Endothelial cell of hepatic sinusoid (primary cell): ENCODE measurements at regions not wholly inside any gene's neighbourhood (a gene's known extent, or its start where the extent isn't known, plus 50 kb on each side); places are given as distances from the start of the nearest gene placed in this dataset.

Experiments used
- in situ Hi-C: cut with HindIII; loops from 2 replicates; pipeline ENCODE4 v1.10.0; 2017; ENCODE audit warnings: low sequenced_read_pairs

DNA sequence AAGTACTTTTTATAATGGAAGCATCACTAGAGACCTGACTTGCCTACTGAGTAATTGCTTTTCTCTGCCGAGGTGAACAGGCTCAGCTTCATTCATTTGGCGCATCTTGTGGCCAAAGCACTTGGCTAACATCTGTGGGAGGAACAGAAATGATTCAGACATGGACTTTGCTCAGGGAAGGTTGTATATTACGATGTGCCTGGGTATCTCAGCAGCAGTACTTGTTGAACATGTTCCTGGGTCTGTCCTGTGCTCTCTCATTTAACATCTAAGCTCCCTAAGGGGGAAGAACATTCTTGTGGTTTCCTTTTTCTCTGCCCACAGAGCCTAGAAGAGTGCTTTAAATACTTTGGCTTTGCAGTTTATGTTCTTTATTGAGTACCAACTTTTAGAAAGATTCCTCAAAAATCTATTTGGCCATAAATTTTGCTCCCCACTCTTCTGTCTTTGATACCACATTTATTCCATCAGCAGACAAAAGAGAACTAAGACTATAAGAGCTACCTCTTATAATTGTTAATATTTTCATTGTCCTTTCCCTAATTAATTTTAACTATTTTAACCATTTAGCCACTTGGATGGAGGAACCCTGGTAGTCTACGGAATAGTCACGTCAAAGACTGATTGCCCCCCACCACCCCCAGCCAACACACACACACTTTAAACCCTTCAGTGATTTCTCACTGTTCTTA is 101.2 kb upstream of the EGLN3 start:
- in situ Hi-C loops: no loop called here

GRCh38 chr14:34050606-34051005 is 99.7 kb upstream of the EGLN3 start:
- in situ Hi-C loops: no loop called here

DNA sequence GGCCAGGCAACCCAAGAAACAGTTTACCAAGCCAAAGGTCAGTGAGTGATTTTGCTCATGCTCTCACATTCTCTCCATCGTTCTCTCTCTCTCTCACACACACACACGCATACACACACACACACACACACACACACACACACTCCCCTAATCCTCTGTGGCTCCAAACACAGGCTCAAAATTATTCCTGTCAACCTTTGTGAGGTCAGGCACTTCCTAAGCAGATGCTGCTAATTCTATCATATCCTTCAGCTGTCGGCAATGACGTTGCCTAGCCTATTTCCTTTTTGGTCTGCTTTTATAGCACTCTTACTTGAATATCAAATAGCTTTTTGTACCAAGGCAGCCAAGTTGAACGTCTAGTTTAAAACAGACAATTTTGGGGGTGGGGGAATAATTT is 98.9 kb upstream of the EGLN3 start:
- in situ Hi-C loops: loop anchor here (5.0 kb wide), 1 partner anchor 48 kb away; no protein-coding TSS in a partner anchor

DNA sequence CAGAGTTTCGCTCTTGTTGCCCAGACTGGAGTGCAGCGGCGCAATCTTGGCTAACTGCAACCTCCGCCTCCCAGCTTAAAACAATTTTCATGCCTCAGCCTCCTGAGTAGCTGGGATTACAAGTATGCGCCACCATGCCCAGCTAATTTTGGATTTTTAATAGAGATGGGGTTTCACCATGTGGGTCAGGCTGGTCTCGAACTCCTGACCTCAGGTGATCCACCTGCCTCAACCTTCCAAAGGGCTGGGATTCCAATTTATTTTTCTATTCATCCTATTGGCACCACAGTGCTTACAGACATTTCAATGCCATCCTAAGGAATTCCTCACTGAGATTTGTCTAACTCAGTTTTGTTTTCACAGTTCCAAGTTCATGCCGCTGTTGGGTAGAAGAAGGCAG is 98.3 kb upstream of the EGLN3 start:
- in situ Hi-C loops: loop anchor here (5.0 kb wide), 1 partner anchor 48 kb away; no protein-coding TSS in a partner anchor

DNA sequence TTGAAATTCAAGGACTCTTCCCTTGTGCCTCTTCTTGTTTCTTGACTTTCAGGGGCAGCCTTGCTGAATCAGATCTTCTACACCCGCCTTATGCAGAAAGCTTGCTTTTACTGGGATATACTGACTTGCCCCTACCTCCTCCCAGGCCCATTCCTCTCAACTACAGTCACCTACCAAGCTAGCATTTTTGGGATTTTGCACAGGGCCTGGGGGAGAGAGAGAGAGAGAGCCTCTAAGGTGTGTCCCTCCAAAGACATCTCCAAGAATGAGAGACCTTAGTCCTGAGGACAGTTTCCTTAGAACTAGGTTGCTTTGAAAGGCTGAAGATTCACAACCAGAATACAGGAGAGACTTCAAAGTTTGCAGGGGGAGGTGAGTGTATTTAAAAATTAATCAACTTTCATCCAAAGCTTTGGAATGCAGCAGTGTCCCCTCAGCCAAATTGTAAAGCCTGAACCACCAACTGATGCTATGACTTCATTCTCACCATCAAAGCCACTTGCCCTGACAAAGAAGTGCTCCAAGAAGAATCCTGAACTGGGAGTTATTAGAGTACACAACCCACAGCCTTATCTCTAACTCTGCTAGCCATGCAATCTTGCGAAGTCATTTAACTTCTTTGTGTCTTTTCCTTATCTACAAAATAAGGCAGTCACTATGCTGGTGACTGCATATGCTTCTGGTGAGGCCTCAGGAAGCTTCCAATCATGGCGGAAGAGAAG is 96.1 kb upstream of the EGLN3 start:
- in situ Hi-C loops: loop anchor here (5.0 kb wide), 1 partner anchor 50 kb away; no protein-coding TSS in a partner anchor

DNA sequence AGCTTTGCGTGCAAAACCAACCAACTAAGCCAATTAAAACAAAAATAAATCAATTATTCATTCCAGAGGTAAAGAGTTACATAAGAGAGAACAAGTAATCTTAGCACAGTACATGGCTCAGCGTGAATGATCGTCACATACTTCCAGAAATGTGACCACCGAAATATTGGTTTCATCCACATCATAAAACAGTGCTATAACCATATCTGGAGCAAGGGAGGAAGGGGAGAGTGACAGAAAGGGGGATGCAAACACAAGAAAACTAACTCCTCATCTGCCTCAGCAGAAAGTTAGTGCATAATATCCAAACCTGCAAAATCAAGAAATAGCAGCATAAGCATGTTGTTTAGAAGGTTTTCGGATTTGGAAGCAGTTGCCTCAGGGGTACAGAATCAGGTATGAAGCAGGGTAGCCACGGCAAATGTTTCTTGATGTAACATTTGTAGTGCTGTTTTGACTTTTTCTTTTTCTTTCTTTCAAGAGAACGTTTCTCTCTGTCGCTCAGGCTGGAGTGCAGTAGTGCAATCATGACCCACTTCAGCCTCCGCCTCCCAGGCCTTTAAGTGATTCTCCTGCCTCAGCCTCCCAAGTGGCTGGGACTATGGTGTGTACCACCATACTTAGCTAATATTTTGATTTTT is 93.9 kb upstream of the EGLN3 start:
- in situ Hi-C loops: loop anchor here (5.0 kb wide), 1 partner anchor 53 kb away; no protein-coding TSS in a partner anchor

DNA sequence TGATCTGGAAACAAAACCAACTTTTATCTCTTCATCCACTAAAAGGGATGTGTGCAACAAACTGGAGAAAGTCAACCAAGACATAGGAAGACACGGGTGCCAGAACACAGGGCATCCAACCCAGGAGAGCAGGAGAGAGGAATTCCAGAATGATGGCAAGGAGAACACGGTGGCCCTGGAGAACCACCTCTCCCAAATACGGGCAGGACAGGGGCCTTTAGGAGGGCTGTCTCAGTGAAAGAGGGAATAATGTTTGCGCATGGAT is 93.4 kb upstream of the EGLN3 start:
- in situ Hi-C loops: no loop called here

DNA sequence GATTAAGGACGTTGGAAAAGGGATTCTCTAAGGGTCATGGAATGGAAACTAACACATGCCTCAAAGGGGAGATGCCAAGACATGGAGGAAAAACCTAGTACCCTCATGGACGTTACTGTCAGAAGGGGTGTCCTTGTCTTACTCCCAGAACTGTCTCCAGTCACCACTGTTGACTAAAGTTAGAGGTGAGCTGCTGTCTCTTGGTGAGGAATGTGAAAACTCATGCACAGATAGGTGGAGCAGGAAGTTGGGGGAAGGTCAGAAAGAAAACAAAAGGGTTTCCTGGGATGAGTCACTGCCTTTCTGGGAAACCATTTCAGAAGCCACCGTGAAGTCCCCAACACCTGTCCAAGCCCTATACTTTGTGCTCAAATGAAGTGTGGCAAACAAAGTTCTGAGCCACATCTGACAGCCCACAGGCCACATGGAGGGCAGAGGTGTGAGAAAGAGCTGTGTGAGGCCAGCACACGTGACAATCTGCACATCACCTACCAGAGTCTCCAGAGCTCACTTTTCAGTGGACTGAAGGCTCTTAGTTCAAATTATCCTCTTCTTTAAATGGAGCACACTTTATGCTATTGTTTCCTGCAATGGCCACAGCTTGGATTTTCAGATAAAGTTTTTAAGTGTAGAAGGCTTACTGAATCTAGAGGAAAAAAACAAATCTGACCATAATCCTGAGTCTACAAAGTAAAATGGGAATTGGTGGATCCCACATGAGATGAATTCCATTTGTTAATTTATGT is 92.9 kb upstream of the EGLN3 start:
- in situ Hi-C loops: no loop called here

DNA sequence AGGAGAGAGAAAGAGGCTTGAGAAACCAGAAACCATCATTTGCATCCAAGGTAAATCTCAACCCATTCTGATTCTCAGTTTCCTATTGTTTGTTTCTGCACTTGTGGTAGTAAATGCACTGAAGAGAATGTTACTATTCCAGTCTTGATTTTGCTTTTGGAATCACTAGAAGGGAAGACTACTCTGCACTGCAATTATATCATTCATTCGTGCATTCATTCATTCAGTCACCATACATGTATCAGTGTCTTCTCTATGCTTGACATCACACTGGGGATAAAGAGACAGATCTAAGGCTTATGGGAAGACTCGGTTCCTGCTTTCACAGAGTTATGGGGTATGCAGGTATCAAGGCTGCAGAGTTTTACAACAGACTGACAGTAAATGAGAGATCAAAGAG is 90.3 kb upstream of the EGLN3 start:
- in situ Hi-C loops: no loop called here

DNA sequence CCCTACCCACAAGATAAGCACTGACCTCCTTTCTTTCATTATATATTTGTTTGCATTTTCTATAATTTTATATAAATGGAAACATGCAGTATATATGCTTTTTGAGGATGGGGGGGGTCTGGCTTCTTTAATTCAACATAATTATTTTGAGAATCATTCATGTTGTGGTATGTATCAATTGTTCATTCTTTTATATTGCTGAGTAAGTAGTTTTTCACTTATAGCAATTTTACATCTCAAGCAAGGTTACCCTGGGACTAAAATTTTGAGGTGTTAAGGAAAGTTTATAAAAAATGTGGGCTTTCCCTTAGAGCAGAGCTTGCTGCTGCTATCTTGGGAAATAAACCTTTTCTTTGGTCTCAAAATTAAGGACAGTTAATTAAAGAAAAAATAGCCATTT is 89.9 kb upstream of the EGLN3 start:
- in situ Hi-C loops: no loop called here

GRCh38 chr14:34039428-34040047 is 88.7 kb upstream of the EGLN3 start:
- in situ Hi-C loops: no loop called here

DNA sequence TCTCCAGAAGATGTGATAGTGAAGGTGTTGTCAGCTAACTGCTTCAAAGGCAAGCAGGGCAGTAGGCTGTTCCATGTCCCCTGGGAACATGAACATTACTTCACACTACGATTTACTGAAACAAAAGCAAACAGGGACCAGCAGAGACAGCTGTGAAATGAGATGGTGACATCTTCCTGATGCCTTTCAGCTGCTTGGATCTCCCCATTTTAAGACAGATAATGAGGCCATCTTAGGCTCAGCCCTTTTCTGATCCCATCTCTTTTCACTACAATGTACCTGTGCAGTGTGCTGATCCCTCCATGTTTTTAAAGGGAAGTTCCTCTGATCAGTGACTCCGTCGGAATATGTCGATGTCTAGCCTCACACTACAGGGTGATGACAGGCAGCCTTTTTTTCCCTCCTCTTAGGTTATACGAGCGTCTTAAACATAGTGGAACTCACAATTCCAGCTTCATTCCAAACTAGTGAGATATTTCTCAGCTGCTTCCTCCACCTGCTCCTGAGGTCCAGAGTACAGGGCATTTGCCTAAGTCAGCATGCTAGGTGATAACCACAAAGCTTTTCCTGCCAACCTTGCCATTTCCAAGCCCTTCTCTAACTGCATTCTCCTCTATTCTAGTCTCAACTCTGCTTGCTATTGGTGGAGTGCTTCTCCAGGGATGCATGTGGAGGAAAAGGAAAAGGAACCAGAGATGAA is 87.6 kb upstream of the EGLN3 start:
- in situ Hi-C loops: no loop called here

DNA sequence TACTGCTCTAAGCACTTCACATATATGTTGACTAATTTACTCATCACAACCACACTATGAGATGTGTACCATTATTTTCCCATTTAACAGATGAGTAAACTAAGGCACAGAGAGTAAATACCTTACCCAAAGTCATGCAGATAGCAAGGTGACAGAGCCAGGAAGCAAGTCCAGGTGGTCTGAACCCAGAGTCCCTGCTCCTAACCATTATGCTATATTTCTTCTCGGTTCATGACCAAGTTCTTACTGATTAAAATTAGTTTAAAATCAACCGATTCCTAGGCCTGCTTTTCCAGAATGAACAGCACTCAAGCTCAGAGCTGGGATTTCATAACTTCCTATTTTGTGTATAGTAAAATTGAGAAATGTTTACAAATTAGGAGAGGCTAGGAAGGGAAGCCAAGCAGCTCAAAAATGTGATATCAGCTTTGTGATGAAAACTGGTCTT is 85.5 kb upstream of the EGLN3 start:
- in situ Hi-C loops: no loop called here

GRCh38 chr14:34035934-34036250 is 85.0 kb upstream of the EGLN3 start:
- in situ Hi-C loops: no loop called here

DNA sequence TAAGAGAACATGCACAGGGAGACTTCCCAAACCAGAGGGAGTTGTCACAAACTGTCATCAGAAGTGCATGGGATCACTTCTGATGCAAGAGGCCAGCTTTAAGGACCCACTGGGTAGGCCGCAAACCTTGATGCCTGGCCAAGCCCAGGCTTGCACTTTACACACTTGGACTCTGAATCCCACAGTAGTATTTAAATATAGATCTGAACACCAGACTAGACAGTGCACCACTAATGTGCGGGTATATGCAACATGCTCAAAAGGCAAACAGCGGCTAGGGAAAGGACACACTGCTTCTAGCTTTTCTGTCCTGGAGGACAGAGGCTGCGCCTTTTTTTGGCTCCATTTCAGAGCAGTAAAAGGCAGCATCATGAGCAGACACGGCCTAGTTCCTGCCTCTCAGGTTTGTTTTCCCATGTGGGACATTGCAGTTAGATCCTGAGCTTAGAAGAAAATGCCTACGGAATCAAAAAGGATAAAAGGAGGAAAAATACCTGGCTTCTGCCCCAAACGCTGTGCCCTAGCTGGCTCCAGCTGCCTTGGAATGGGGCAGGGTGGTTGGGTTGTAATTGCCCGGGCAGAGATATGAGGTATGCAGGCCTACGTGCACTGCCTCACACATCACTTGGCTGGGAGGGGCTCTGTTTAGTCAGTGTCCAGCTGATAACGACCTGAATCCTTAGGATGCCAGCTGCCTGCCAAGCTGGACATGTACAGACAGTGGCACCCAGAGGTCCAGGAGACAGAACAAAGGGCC is 84.5 kb upstream of the EGLN3 start:
- in situ Hi-C loops: no loop called here

DNA sequence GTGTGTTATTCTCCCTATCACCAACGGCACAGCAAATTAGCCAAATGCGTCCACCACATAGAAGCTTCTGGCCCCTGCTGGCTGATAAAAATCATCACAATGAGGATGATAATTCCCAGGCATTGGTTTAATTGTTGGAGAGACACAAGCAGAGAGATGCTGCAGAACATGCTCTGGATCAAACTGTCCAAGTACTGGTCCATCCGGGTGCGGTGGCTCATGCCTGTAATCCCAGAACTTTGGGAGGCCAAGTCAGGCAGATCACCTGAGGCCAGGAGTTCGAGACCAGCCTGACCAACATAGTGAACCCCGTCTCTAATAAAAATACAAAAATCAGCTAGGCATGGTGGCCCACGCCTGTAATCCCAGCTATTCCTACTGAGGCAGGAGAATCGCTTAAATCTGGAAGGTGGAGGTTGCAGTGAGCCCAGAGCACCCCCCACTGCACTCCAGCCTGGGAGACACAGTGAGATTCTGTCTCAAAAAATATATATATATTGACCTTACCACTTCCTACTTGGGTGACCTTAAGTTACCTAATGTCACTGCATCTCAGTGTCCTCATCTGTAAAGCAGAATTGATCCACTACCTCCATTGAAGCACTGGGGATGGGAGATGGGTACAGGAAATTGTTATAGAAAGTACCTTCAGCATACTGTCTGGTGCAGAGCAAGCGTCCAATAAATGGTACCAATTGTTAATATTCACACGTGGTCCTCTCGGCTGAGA is 83.7 kb upstream of the EGLN3 start:
- in situ Hi-C loops: no loop called here

DNA sequence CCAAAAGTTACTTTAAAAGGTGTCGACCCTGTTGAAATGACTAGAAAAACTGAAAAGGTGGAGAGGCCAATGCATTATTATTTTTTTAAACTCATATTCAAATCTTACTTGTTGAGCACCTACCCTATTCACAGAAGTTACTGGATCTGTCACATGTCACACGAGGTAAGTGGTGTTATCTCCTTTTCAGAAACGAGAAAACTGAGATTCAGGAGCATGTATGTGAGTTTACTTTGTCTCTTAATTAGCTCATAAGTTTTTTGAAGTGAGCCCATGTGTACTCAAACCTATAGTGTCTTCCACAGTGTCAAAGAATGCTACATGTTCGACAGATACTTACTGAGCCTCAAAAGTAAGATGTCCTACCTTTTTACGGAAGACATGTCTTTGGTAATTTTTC is 81.8 kb upstream of the EGLN3 start:
- in situ Hi-C loops: no loop called here

DNA sequence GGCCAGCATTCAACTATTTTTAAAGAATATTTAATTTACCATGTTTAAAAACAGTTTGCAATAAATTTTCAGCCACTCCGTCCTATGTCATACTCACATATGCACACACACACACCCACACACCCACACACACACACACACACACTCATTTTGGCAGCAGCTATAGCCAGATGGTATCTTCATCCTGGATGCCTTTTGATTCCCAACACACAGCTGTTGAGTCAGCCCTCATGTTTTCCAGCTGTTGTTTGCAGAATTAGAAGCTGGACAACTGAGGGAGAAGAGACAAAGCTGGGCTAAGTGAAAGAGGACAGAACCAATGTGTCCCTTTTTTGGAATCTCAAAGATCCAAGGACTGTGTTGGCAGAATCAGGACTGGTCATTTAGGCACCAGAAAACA is 80.0 kb upstream of the EGLN3 start:
- in situ Hi-C loops: no loop called here

- in situ Hi-C loops: no loop called here
These were observed 79.1 kb upstream of the EGLN3 start for GRCh38 chr14:34029921-34030334.
